A549 (cell line): ENCODE measurements at regions not wholly inside any gene's neighbourhood (a gene's known extent, or its start where the extent isn't known, plus 50 kb on each side); places are given as distances from the start of the nearest gene placed in this dataset.

ENCODE experiments used
- ATAC-seq, 2 experiments: fragments of 200-7000 bp in 1 of 2; fragments of >200 bp in 1 of 2; cut with Nextera tagmentation in 1 of 2; cut with Tn5 transposase in 1 of 2; 3 replicates each; pipeline versions ENCODE4 v1.8.0 to v1.9.1; 2018 to 2020; ENCODE audit warnings: mild to moderate bottlenecking in 1 of 2, moderate library complexity in 1 of 2
- CTCF ChIA-PET: fragments of 300-600 bp; sonication (Branson Sonifier 250); formaldehyde crosslinking; extraction: SDS; loops from one replicate; lab custom pipeline; 2021; ENCODE audit warnings: antibody characterized with exemption, inconsistent platforms; lab: Yijun Ruan, JAX
- POLR2A ChIA-PET: fragments of 350-600 bp; formaldehyde crosslinking; extraction: SDS; loops from one replicate; lab custom pipeline; 2021; ENCODE audit warnings: antibody characterized with exemption, inconsistent platforms; lab: Yijun Ruan, JAX
- DNase-seq, 2 experiments: peaks; one replicate each; pipeline versions ENCODE4 v3.0.0 to v3.0.0-alpha.2; 2011 to 2016; ENCODE audit warnings: low read depth in 1 of 2, low spot score in 1 of 2
- FAIRE-seq: peaks from 2 replicates; lab custom pipeline; 2011; peaks lifted over from hg19 to GRCh38; lab: Jason Lieb, UNC
- H3K27ac ChIP-seq, 2 experiments: fragments of >200 bp; sonication (Bioruptor Twin); formaldehyde crosslinking; 3 replicates each; pipeline ENCODE4 v1.5.1; 2016 to 2017
- H3K4me1 ChIP-seq: fragments of >200 bp; sonication (Bioruptor Twin); formaldehyde crosslinking; 3 replicates; pipeline ENCODE4 v1.6.1; 2016
- H3K4me2 ChIP-seq: fragments of >200 bp; sonication (Bioruptor Twin); formaldehyde crosslinking; 3 replicates; pipeline ENCODE4 v1.6.1; 2016
- H3K4me3 ChIP-seq: fragments of >200 bp; sonication (Bioruptor Twin); formaldehyde crosslinking; 3 replicates; pipeline ENCODE4 v1.5.1; 2016
- H3K9me3 ChIP-seq: fragments of >200 bp; sonication (Bioruptor Twin); formaldehyde crosslinking; 3 replicates; pipeline ENCODE4 v1.6.1; 2016
- CBX2 ChIP-seq: fragments of 200-600 bp; sonication (generic); IDR thresholded peaks from 2 replicates; pipeline ENCODE4 v1.6.1; 2016; ENCODE audit warnings: low read depth, mild to moderate bottlenecking, borderline replicate concordance
- CEBPB ChIP-seq, 2 experiments: fragments of >200 bp in 1 of 2; sonication (Bioruptor Twin) in 1 of 2; formaldehyde crosslinking in 1 of 2; IDR thresholded peaks; 2 replicates each; pipeline ENCODE4 v1.6.1; 2012 to 2016
- CHD2 ChIP-seq: fragments of 150-350 bp; IDR thresholded peaks from 2 replicates; pipeline ENCODE4 v1.6.1; 2014; ENCODE audit warnings: low read length; ENCODE audit not compliant: partially characterized antibody
- EHMT2 ChIP-seq: fragments of 200-600 bp; sonication (generic); IDR thresholded peaks from 2 replicates; pipeline ENCODE4 v1.6.1; 2016; ENCODE audit warnings: antibody characterized with exemption, low read depth, mild to moderate bottlenecking, moderate library complexity
- FOSB ChIP-seq: fragments of 250-450 bp; sonication (Bioruptor Pico); IDR thresholded peaks from 2 replicates; pipeline ENCODE4 v1.5.0; 2020; ENCODE audit warnings: mild to moderate bottlenecking, moderate library complexity
- FOSL2 ChIP-seq, 2 experiments: fragments of 450-650 bp in 1 of 2; fragments of >200 bp in 1 of 2; sonication (Bioruptor Twin) in 1 of 2; formaldehyde crosslinking; IDR thresholded peaks; 2 replicates each; pipeline versions ENCODE4 v1.5.0 to v1.6.1; 2016 to 2020; ENCODE audit warnings: mild to moderate bottlenecking in 1 of 2, moderate library complexity in 1 of 2
- HDAC2 ChIP-seq: fragments of 200-600 bp; sonication (generic); IDR thresholded peaks from 2 replicates; pipeline ENCODE4 v1.6.1; 2016
- HOXA7 ChIP-seq: fragments of 250-450 bp; sonication (Bioruptor Pico); IDR thresholded peaks from 2 replicates; pipeline ENCODE4 v1.5.0; 2020; ENCODE audit warnings: mild to moderate bottlenecking, moderate library complexity
- HOXB13 ChIP-seq: fragments of 250-450 bp; sonication (Bioruptor Pico); IDR thresholded peaks from 2 replicates; pipeline ENCODE4 v1.5.0; 2020; ENCODE audit warnings: low read depth, mild to moderate bottlenecking, moderate library complexity
- HOXB5 ChIP-seq: fragments of 250-450 bp; sonication (Bioruptor Pico); IDR thresholded peaks from 2 replicates; pipeline ENCODE4 v1.5.0; 2020; ENCODE audit warnings: mild to moderate bottlenecking, moderate library complexity
- JUN ChIP-seq, 2 experiments: fragments of >200 bp; sonication (Bioruptor Twin); formaldehyde crosslinking; IDR thresholded peaks; 2 replicates in 1 of 2; 3 replicates in 1 of 2; pipeline ENCODE4 v1.6.1; 2016 to 2017
- NFE2L2 ChIP-seq: fragments of 150-350 bp; conservative IDR thresholded peaks from 2 replicates; pipeline ENCODE4 v1.6.1; 2014; ENCODE audit warnings: low read length
- POLR2AphosphoS2 ChIP-seq: conservative IDR thresholded peaks from 2 replicates; pipeline ENCODE4 v1.6.1; 2012; ENCODE audit warnings: low read length, improper control_type of control experiment, inconsistent platforms
- RCOR1 ChIP-seq: fragments of 150-350 bp; IDR thresholded peaks from 2 replicates; pipeline ENCODE4 v1.6.1; 2014; ENCODE audit warnings: antibody characterized with exemption, low read length, low read depth
- ZC3H11A ChIP-seq: fragments of 450-650 bp; IDR thresholded peaks from 2 replicates; pipeline ENCODE4 v1.6.1; 2014; ENCODE audit warnings: antibody characterized with exemption, mild to moderate bottlenecking
- ZNF302 ChIP-seq: fragments of 250-450 bp; sonication (Bioruptor Pico); IDR thresholded peaks from 2 replicates; pipeline ENCODE4 v1.9.0; 2021; ENCODE audit warnings: inconsistent platforms, mild to moderate bottlenecking, moderate library complexity
- WGBS: methylation state at CpG from one replicate; pipeline ENCODE4 v1.1.6; 2017; ENCODE audit errors: missing lambda C conversion rate; 5-methylcytosine and 5-hydroxymethylcytosine counted together
- TF ChIP-seq, protein P1 (sequence below): fragments of >200 bp; sonication (Bioruptor Twin); formaldehyde crosslinking; IDR thresholded peaks from 3 replicates; pipeline ENCODE4 v1.6.1; 2016
- TF ChIP-seq, protein P2 (sequence below): fragments of 250-450 bp; sonication (Bioruptor Pico); IDR thresholded peaks from 2 replicates; pipeline ENCODE4 v1.5.0; 2020; ENCODE audit warnings: low read depth, mild to moderate bottlenecking, moderate library complexity
- TF ChIP-seq, protein P3 (sequence below): fragments of 450-650 bp; IDR thresholded peaks from 2 replicates; pipeline ENCODE4 v1.6.1; 2014; ENCODE audit warnings: antibody characterized with exemption
- TF ChIP-seq, protein P4 (sequence below): fragments of 200-600 bp; sonication (generic); IDR thresholded peaks from 2 replicates; pipeline ENCODE4 v1.6.1; 2016; ENCODE audit warnings: antibody characterized with exemption, mild to moderate bottlenecking, moderate library complexity
- TF ChIP-seq, protein P5 (sequence below): IDR thresholded peaks from 2 replicates; pipeline ENCODE4 v1.6.1; 2012; ENCODE audit warnings: low read depth, borderline replicate concordance

DNA sequence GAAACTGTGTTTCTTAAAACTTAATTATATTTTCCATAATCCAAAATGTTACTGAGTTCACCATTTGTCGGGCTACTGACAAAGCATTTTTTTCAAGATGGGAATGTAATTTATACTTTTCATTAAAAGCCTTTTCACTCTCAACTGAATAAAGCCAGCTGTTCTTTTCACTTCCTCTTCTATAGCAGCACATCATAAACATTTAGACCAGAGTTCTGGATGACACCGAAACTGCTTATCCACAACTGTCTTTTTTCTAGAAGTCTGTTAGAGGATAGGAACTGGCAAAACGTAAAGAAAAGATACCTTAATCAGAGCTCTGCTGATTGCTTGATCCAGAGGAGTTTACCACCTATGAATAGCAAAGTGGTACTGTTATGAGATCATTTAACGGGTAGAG is 594.7 kb downstream of the ADGRL2 start:
- H3K27ac ChIP-seq: no peak overlapping the region
- H3K4me3 ChIP-seq: no peak overlapping the region
- H3K4me1 ChIP-seq: no peaks in the 10 kb centered on the region
- ChIA-PET CTCF (no interaction called here), POLR2A (no interaction called here)
- DNase-seq (no peak), ATAC-seq (no peak), FAIRE-seq (no peak)
- H3K4me2 ChIP-seq: no peak overlapping the region
- no peak for TF ChIP-seq NFE2L2
- TF ChIP-seq HOXA7 (CRISPR knock-in tag): no peak
- TF ChIP-seq, protein P1, sequence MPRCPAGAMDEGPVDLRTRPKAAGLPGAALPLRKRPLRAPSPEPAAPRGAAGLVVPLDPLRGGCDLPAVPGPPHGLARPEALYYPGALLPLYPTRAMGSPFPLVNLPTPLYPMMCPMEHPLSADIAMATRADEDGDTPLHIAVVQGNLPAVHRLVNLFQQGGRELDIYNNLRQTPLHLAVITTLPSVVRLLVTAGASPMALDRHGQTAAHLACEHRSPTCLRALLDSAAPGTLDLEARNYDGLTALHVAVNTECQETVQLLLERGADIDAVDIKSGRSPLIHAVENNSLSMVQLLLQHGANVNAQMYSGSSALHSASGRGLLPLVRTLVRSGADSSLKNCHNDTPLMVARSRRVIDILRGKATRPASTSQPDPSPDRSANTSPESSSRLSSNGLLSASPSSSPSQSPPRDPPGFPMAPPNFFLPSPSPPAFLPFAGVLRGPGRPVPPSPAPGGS: no peak
- no peak for TF ChIP-seq HOXB5 (CRISPR knock-in tag)
- 40% methylated on average over 4 of the region's 4 CpGs for WGBS
- H3K9me3 ChIP-seq: no peaks in the 10 kb centered on the region

DNA sequence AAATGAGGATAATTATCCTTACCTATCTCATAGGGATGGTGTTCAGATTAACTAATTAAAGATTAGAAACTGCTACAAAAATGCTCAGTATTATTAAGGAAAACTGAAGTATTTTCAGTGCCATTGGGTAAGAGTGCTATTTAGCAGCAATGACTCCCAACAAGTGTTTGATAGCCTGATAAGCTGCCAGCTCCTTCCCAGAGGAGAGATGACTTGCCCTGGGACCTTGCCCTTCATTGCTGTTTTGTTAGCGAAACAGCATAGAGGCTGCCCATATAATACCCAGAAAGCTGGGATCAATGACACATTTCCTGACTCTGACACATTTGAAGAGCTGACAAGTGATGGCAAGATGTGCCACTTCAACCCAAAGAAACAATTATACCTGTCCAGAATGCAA is 592.2 kb downstream of the ADGRL2 start:
- no peak for ATAC-seq
- CTCF ChIA-PET: no interaction called here
- no peak for DNase-seq
- 8% methylated on average over 1 of the region's 1 CpG for WGBS
- Histone ChIP-seq H3K27ac (no peak overlapping the region), H3K4me3 (no peak overlapping the region), H3K4me1 (no peaks in the 10 kb centered on the region), H3K9me3 (no peaks in the 10 kb centered on the region), H3K4me2 (no peak overlapping the region)
- no peak for TF ChIP-seq HOXB13 (CRISPR knock-in tag)
- TF ChIP-seq, protein P2, sequence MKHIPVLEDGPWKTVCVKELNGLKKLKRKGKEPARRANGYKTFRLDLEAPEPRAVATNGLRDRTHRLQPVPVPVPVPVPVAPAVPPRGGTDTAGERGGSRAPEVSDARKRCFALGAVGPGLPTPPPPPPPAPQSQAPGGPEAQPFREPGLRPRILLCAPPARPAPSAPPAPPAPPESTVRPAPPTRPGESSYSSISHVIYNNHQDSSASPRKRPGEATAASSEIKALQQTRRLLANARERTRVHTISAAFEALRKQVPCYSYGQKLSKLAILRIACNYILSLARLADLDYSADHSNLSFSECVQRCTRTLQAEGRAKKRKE: no peak
- TF ChIP-seq JUN (IDR thresholded peaks at IDR 0.05): no peak
- TF ChIP-seq, protein P3, sequence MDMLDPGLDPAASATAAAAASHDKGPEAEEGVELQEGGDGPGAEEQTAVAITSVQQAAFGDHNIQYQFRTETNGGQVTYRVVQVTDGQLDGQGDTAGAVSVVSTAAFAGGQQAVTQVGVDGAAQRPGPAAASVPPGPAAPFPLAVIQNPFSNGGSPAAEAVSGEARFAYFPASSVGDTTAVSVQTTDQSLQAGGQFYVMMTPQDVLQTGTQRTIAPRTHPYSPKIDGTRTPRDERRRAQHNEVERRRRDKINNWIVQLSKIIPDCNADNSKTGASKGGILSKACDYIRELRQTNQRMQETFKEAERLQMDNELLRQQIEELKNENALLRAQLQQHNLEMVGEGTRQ: no peak
- TF ChIP-seq POLR2AphosphoS2: no peak
- TF ChIP-seq RCOR1: no peak
- no peak for TF ChIP-seq ZC3H11A
- TF ChIP-seq, protein P4, sequence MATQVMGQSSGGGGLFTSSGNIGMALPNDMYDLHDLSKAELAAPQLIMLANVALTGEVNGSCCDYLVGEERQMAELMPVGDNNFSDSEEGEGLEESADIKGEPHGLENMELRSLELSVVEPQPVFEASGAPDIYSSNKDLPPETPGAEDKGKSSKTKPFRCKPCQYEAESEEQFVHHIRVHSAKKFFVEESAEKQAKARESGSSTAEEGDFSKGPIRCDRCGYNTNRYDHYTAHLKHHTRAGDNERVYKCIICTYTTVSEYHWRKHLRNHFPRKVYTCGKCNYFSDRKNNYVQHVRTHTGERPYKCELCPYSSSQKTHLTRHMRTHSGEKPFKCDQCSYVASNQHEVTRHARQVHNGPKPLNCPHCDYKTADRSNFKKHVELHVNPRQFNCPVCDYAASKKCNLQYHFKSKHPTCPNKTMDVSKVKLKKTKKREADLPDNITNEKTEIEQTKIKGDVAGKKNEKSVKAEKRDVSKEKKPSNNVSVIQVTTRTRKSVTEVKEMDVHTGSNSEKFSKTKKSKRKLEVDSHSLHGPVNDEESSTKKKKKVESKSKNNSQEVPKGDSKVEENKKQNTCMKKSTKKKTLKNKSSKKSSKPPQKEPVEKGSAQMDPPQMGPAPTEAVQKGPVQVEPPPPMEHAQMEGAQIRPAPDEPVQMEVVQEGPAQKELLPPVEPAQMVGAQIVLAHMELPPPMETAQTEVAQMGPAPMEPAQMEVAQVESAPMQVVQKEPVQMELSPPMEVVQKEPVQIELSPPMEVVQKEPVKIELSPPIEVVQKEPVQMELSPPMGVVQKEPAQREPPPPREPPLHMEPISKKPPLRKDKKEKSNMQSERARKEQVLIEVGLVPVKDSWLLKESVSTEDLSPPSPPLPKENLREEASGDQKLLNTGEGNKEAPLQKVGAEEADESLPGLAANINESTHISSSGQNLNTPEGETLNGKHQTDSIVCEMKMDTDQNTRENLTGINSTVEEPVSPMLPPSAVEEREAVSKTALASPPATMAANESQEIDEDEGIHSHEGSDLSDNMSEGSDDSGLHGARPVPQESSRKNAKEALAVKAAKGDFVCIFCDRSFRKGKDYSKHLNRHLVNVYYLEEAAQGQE: no peak
- no peak for TF ChIP-seq EHMT2
- TF ChIP-seq CHD2: no peak
- TF ChIP-seq HDAC2: no peak
- no peak for TF ChIP-seq ZNF302 (CRISPR knock-in tag)
- TF ChIP-seq CEBPB (IDR thresholded peaks at IDR 0.05): no peak
- TF ChIP-seq CBX2: no peak
- no peak for TF ChIP-seq FOSL2 (IDR thresholded peaks at IDR 0.05)
- no peak for TF ChIP-seq FOSL2 (CRISPR knock-in tag; IDR thresholded peaks at IDR 0.05)
- TF ChIP-seq, protein P5, sequence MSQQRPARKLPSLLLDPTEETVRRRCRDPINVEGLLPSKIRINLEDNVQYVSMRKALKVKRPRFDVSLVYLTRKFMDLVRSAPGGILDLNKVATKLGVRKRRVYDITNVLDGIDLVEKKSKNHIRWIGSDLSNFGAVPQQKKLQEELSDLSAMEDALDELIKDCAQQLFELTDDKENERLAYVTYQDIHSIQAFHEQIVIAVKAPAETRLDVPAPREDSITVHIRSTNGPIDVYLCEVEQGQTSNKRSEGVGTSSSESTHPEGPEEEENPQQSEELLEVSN: no peak
- TF ChIP-seq FOSB (CRISPR knock-in tag): no peak
- POLR2A ChIA-PET: no interaction called here
- no peak for FAIRE-seq
